ENCODE measurements at regions not wholly inside any gene's neighbourhood (a gene's known extent, or its start where the extent isn't known, plus 50 kb on each side); places are given as distances from the start of the nearest gene placed in this dataset.

- TF ChIP-seq YEATS2 (CRISPR knock-in tag; IDR thresholded peaks at IDR 0.05; ENCODE audit: borderline replicate concordance), result peak; percentile 73
- no peak for TF ChIP-seq ZNF569 (CRISPR knock-in tag; IDR thresholded peaks at IDR 0.05; ENCODE audit: borderline replicate concordance)
- TF ChIP-seq, protein P1, sequence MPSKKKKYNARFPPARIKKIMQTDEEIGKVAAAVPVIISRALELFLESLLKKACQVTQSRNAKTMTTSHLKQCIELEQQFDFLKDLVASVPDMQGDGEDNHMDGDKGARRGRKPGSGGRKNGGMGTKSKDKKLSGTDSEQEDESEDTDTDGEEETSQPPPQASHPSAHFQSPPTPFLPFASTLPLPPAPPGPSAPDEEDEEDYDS (CRISPR knock-in tag; IDR thresholded peaks at IDR 0.05), result no peak
- no peak for TF ChIP-seq TIGD3 (CRISPR knock-in tag; IDR thresholded peaks at IDR 0.05; ENCODE audit: borderline replicate concordance)
- no peak for TF ChIP-seq ZNF460 (CRISPR knock-in tag; IDR thresholded peaks at IDR 0.05; ENCODE audit: borderline replicate concordance)
- TF ChIP-seq, protein P2, sequence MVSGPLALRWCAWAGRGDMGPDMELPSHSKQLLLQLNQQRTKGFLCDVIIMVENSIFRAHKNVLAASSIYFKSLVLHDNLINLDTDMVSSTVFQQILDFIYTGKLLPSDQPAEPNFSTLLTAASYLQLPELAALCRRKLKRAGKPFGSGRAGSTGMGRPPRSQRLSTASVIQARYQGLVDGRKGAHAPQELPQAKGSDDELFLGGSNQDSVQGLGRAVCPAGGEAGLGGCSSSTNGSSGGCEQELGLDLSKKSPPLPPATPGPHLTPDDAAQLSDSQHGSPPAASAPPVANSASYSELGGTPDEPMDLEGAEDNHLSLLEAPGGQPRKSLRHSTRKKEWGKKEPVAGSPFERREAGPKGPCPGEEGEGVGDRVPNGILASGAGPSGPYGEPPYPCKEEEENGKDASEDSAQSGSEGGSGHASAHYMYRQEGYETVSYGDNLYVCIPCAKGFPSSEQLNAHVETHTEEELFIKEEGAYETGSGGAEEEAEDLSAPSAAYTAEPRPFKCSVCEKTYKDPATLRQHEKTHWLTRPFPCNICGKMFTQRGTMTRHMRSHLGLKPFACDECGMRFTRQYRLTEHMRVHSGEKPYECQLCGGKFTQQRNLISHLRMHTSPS (CRISPR knock-in tag; IDR thresholded peaks at IDR 0.05; ENCODE audit: low read depth), result peak; percentile 97
- TF ChIP-seq ATF7 (IDR thresholded peaks at IDR 0.05), result no peak
- TF ChIP-seq ATF7 (CRISPR knock-in tag; IDR thresholded peaks at IDR 0.05), result peak; percentile 79; the same call in 1 of the 2 replicates
- TF ChIP-seq ZNF101 (CRISPR knock-in tag; IDR thresholded peaks at IDR 0.05; ENCODE audit: borderline replicate concordance, low read depth), result no peak; the same call in 1 of the 2 replicates
- peak; percentile 60 for TF ChIP-seq HNF4A (CRISPR knock-in tag; IDR thresholded peaks at IDR 0.05)
- TF ChIP-seq ZBTB33 (CRISPR knock-in tag; IDR thresholded peaks at IDR 0.05), result peak; percentile 75
- TF ChIP-seq ELF1 (CRISPR knock-in tag; IDR thresholded peaks at IDR 0.05), result peak; percentile 73
- TF ChIP-seq, protein P3, sequence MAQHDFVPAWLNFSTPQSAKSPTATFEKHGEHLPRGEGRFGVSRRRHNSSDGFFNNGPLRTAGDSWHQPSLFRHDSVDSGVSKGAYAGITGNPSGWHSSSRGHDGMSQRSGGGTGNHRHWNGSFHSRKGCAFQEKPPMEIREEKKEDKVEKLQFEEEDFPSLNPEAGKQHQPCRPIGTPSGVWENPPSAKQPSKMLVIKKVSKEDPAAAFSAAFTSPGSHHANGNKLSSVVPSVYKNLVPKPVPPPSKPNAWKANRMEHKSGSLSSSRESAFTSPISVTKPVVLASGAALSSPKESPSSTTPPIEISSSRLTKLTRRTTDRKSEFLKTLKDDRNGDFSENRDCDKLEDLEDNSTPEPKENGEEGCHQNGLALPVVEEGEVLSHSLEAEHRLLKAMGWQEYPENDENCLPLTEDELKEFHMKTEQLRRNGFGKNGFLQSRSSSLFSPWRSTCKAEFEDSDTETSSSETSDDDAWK (CRISPR knock-in tag; IDR thresholded peaks at IDR 0.05), result no peak
- TF ChIP-seq XBP1 (CRISPR knock-in tag; IDR thresholded peaks at IDR 0.05), result no peak
- TF ChIP-seq SMAD9 (CRISPR knock-in tag; IDR thresholded peaks at IDR 0.05), result no peak
- TF ChIP-seq NFKBIZ (CRISPR knock-in tag; IDR thresholded peaks at IDR 0.05), result peak; percentile 86
- TF ChIP-seq FOXK2 (IDR thresholded peaks at IDR 0.05), result no peak
- no peak for TF ChIP-seq RFX3 (CRISPR knock-in tag; IDR thresholded peaks at IDR 0.05)
- no peak for TF ChIP-seq ZNF354B (CRISPR knock-in tag; IDR thresholded peaks at IDR 0.05)
- TF ChIP-seq ZNF557 (CRISPR knock-in tag; IDR thresholded peaks at IDR 0.05), result no peak
- TF ChIP-seq MYC (CRISPR knock-in tag; IDR thresholded peaks at IDR 0.05; ENCODE audit: borderline replicate concordance), result 0 out of 2 replicates have a peak, but pooled peaks have one; percentile 41
- TF ChIP-seq REXO4 (CRISPR knock-in tag; IDR thresholded peaks at IDR 0.05; ENCODE audit: borderline replicate concordance), result no peak
- TF ChIP-seq TARDBP (CRISPR knock-in tag; IDR thresholded peaks at IDR 0.05), result peak; percentile 78; the same call in 1 of the 2 replicates
- peak; percentile 28; the same call in 1 of the 2 replicates for TF ChIP-seq SIX4 (CRISPR knock-in tag; IDR thresholded peaks at IDR 0.05)
- no peak for TF ChIP-seq TOE1 (CRISPR knock-in tag; IDR thresholded peaks at IDR 0.05)
- peak; percentile 76; the same call in 1 of the 2 replicates for TF ChIP-seq TBX2 (CRISPR knock-in tag; IDR thresholded peaks at IDR 0.05; ENCODE audit: borderline replicate concordance)
Measured at GRCh38 chr14:37874429-37875109, 279.1 kb downstream of the TTC6 start (continued).
